HCT116 (cell line): ENCODE measurements at regions not wholly inside any gene's neighbourhood (a gene's known extent, or its start where the extent isn't known, plus 50 kb on each side); places are given as distances from the start of the nearest gene placed in this dataset.

Source experiments
- ATAC-seq: fragments of 200-7000 bp; cut with Tn5 transposase; 2 replicates; pipeline ENCODE4 v1.9.1; 2020; ENCODE audit warnings: mild to moderate bottlenecking, moderate library complexity
- BruUV-seq: library from RNA; stranded (reverse); fragments of 400-500 nt; replicated peaks from 2 replicates; lab custom pipeline; 2021; lab: Mats Ljungman, UMichigan
- CTCF ChIA-PET: fragments of 300-600 bp; sonication (Branson Sonifier 250); formaldehyde crosslinking; loops from one replicate; lab custom pipeline; 2021; ENCODE audit warnings: antibody characterized with exemption; lab: Charles Lee
- POLR2A ChIA-PET: fragments of 300-600, 350-600 bp; sonication (Branson Sonifier 250); formaldehyde crosslinking; loops from one replicate; lab custom pipeline; 2021; ENCODE audit warnings: antibody characterized with exemption; lab: Charles Lee
- RAD21 ChIA-PET, 2 experiments: fragments of 300-600 bp; sonication (Branson Sonifier 250); formaldehyde crosslinking; loops; one replicate each; lab custom pipeline; 2023; ENCODE audit warnings: low total read pairs in 2 of 2; ENCODE audit not compliant: uncharacterized antibody in 2 of 2, unreplicated experiment in 2 of 2, low non-redundant PET in 1 of 2; lab: Charles Lee
- DNase-seq: peaks from one replicate; pipeline ENCODE4 v3.0.0-alpha.2; 2010; ENCODE audit warnings: low read depth, low spot score
- H2AFZ ChIP-seq: fragments of 200-600 bp; shearing (Covaris generic), sonication (generic); 2 replicates; pipeline ENCODE4 v1.6.1; 2017; ENCODE audit warnings: low read depth, mixed run types, mixed read lengths, antibody characterized with exemption, low read length; ENCODE audit not compliant: poor library complexity, severe bottlenecking
- H3K27ac ChIP-seq: 2 replicates; pipeline ENCODE4 v1.5.1; 2012; ENCODE audit warnings: low read depth, low read length
- H3K27me3 ChIP-seq: fragments of 200-600 bp; sonication (generic); 2 replicates; pipeline ENCODE4 v1.6.1; 2016; ENCODE audit warnings: mixed run types, low read length, mixed read lengths; ENCODE audit not compliant: insufficient read depth
- H3K36me3 ChIP-seq, 2 experiments: fragments of 200-500 bp in 1 of 2; fragments of 200-600 bp in 1 of 2; sonication (Bioruptor generic) in 1 of 2; sonication (generic) in 1 of 2; 2 replicates each; pipeline versions ENCODE4 v1.5.1 to v1.6.1; 2014 to 2016; ENCODE audit warnings: low read length in 2 of 2, inconsistent platforms in 1 of 2, mixed read lengths in 1 of 2, mixed run types in 1 of 2; ENCODE audit not compliant: insufficient read depth in 2 of 2, control insufficient read depth in 1 of 2
- H3K4me1 ChIP-seq, 2 experiments: fragments of 200-600 bp in 1 of 2; sonication (generic) in 1 of 2; 2 replicates each; pipeline versions ENCODE4 v1.5.1 to v1.6.1; 2012 to 2017; ENCODE audit warnings: low read length in 2 of 2, inconsistent platforms in 1 of 2, mild to moderate bottlenecking in 1 of 2, mixed read lengths in 1 of 2, mixed run types in 1 of 2, moderate library complexity in 1 of 2; ENCODE audit not compliant: insufficient read depth in 2 of 2, control insufficient read depth in 1 of 2
- H3K4me2 ChIP-seq: fragments of 200-600 bp; sonication (generic); 2 replicates; pipeline ENCODE4 v1.6.1; 2017; ENCODE audit warnings: mixed run types, low read length, mixed read lengths
- H3K4me3 ChIP-seq, 2 experiments: fragments of 200-600 bp in 1 of 2; sonication (generic) in 1 of 2; replicated peaks in 1 of 2; 2 replicates each; pipeline ENCODE4 v1.5.1; 2011 to 2016; ENCODE audit warnings: low read length in 2 of 2, control low read depth in 1 of 2, low read depth in 1 of 2, mild to moderate bottlenecking in 1 of 2, mixed read lengths in 1 of 2, mixed run types in 1 of 2
- H3K79me2 ChIP-seq: fragments of 200-600 bp; sonication (generic); 2 replicates; pipeline ENCODE4 v1.6.1; 2017; ENCODE audit warnings: mild to moderate bottlenecking, mixed run types, low read length, moderate library complexity, mixed read lengths; ENCODE audit not compliant: insufficient read depth
- H3K9ac ChIP-seq: fragments of 200-600 bp; sonication (generic); 2 replicates; pipeline ENCODE4 v1.6.1; 2016; ENCODE audit warnings: low read length, mixed read lengths
- H3K9me2 ChIP-seq: fragments of 200-600 bp; sonication (generic), shearing (Covaris generic); 2 replicates; pipeline ENCODE4 v1.6.1; 2017; ENCODE audit warnings: mixed run types, mild to moderate bottlenecking, moderate library complexity; ENCODE audit not compliant: insufficient read depth
- H3K9me3 ChIP-seq, 2 experiments: fragments of 200-500 bp in 1 of 2; fragments of 200-600 bp in 1 of 2; sonication (Bioruptor generic) in 1 of 2; sonication (generic) in 1 of 2; 2 replicates each; pipeline ENCODE4 v1.6.1; 2014 to 2017; ENCODE audit warnings: low read length in 2 of 2, mixed read lengths in 2 of 2, inconsistent platforms in 1 of 2, low read depth in 1 of 2, mild to moderate bottlenecking in 1 of 2, mixed run types in 1 of 2, moderate library complexity in 1 of 2; ENCODE audit not compliant: control insufficient read depth in 1 of 2, insufficient read depth in 1 of 2
- H4K20me1 ChIP-seq: fragments of 200-600 bp; sonication (generic), shearing (Covaris generic); 2 replicates; pipeline ENCODE4 v1.6.1; 2017; ENCODE audit warnings: mixed run types, mild to moderate bottlenecking, moderate library complexity; ENCODE audit not compliant: insufficient read depth
- CBX3 ChIP-seq: IDR thresholded peaks from 2 replicates; pipeline ENCODE4 v1.6.1; 2012; ENCODE audit warnings: low read depth
- CEBPB ChIP-seq: IDR thresholded peaks from 2 replicates; pipeline ENCODE4 v1.6.1; 2012; ENCODE audit warnings: low read depth
- CTCF ChIP-seq, 3 experiments: fragments of 200-600 bp in 1 of 3; sonication (generic) in 1 of 3; IDR thresholded peaks in 2 of 3; conservative IDR thresholded peaks in 1 of 3; 2 replicates each; pipeline ENCODE4 v1.5.1; 2012 to 2017; ENCODE audit warnings: low read depth in 2 of 3, low read length in 2 of 3, antibody characterized with exemption in 1 of 3, borderline replicate concordance in 1 of 3, control low read depth in 1 of 3, mild to moderate bottlenecking in 1 of 3, mixed read lengths in 1 of 3, mixed run types in 1 of 3, moderate library complexity in 1 of 3; ENCODE audit not compliant: insufficient read depth in 1 of 3
- EGR1 ChIP-seq: IDR thresholded peaks from 2 replicates; pipeline ENCODE4 v1.6.1; 2012; ENCODE audit warnings: low read depth
- ELF1 ChIP-seq: IDR thresholded peaks from 2 replicates; pipeline ENCODE4 v1.6.1; 2012; ENCODE audit warnings: low read depth, borderline replicate concordance
- EZH2phosphoT487 ChIP-seq: fragments of 200-600 bp; IDR thresholded peaks from 2 replicates; pipeline ENCODE4 v1.6.1; 2018; ENCODE audit warnings: antibody characterized with exemption, borderline replicate concordance
- JUND ChIP-seq: IDR thresholded peaks from 2 replicates; pipeline ENCODE4 v1.6.1; 2012
- POLR2AphosphoS5 ChIP-seq: IDR thresholded peaks from 2 replicates; pipeline ENCODE4 v1.6.1; 2011; ENCODE audit warnings: mild to moderate bottlenecking, low read depth, low read length, moderate library complexity
- RAD21 ChIP-seq: IDR thresholded peaks from 2 replicates; pipeline ENCODE4 v1.6.1; 2012; ENCODE audit warnings: low read depth, mild to moderate bottlenecking
- REST ChIP-seq: IDR thresholded peaks from 2 replicates; pipeline ENCODE4 v1.6.1; 2012; ENCODE audit warnings: low read depth
- SIN3A ChIP-seq: IDR thresholded peaks from 2 replicates; pipeline ENCODE4 v1.6.1; 2012; ENCODE audit warnings: low read depth
- SP1 ChIP-seq: IDR thresholded peaks from 2 replicates; pipeline ENCODE4 v1.6.1; 2012; ENCODE audit warnings: low read depth
- SRF ChIP-seq: IDR thresholded peaks from 2 replicates; pipeline ENCODE4 v1.6.1; 2012; ENCODE audit warnings: low read depth
- TCF7L2 ChIP-seq: IDR thresholded peaks from 2 replicates; pipeline ENCODE4 v1.7.0; 2011; ENCODE audit warnings: borderline replicate concordance, inconsistent platforms; ENCODE audit not compliant: insufficient read depth, insufficient read length; ENCODE audit errors: extremely low read depth
- YY1 ChIP-seq: IDR thresholded peaks from 2 replicates; pipeline ENCODE4 v1.6.1; 2011; ENCODE audit warnings: low read length, low read depth, moderate library complexity, mild to moderate bottlenecking; ENCODE audit not compliant: insufficient replicate concordance; ENCODE audit errors: extremely low read depth
- ZBTB33 ChIP-seq: IDR thresholded peaks from 2 replicates; pipeline ENCODE4 v1.6.1; 2011; ENCODE audit warnings: mild to moderate bottlenecking, low read length, moderate library complexity; ENCODE audit not compliant: insufficient replicate concordance; ENCODE audit errors: extremely low read depth
- ZFX ChIP-seq: fragments of 450-650 bp; IDR thresholded peaks from 2 replicates; pipeline ENCODE4 v1.6.1; 2017
- intact Hi-C: fragments of 100-400 bp; cut with micrococcal nuclease; formaldehyde crosslinking; loops from 2 replicates; pipeline ENCODE4 v1.10.0; 2022
- TF ChIP-seq, protein P1 (sequence below): IDR thresholded peaks from 2 replicates; pipeline ENCODE4 v1.6.1; 2012

DNA sequence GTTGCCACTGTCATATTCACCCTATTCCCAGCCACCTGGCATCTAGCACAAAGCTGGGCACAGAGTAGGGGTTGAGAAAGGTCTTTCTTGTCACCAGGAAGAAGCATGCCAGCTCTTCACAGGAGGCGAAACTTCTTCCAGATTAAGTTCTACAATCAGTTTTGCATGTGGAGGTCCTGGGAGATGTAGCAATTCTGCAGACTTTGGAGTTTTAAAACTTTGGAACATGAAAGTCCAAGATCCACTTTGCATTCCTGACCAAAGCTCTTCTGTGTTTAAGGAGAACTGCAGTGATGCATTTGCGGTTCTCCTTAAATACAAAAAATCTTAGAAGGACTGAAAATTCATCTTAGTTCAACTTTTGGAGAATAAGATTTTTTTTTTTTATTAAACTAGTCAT, 258.5 kb upstream of the USP24 start (continued):
- TF ChIP-seq REST (no peak), EZH2phosphoT487 (no peak)
- TF ChIP-seq, all 23 proteins: peak for 0

- Histone ChIP-seq H3K9me3 (no peaks in the 10 kb centered on the region), H3K27ac (no peak overlapping the region), H3K79me2 (no peaks in the 10 kb centered on the region), H3K9me2 (no peaks in the 10 kb centered on the region), H3K4me2 (peak overlapping the region; percentile 47), H3K27me3 (no peaks in the 10 kb centered on the region), H3K36me3 (no peaks in the 10 kb centered on the region), H3K4me3 (no peak overlapping the region), H3K4me1 (peaks cover 13 to 31% of the 10 kb centered on the region in 2 experiments; a peak in 3 of 4 replicates), H2AFZ (peak overlapping the region; percentile 86), H4K20me1 (no peaks in the 10 kb centered on the region), H3K9ac (no peak overlapping the region)
- peak; percentile 63 for DNase-seq
- ChIA-PET RAD21 (no interaction called here), CTCF (interaction anchor here (0.9 to 1.8 kb wide), 3 partner anchors 10 to 97 kb away, joined by 4 to 10 read pairs (median 5); no protein-coding TSS in a partner anchor), POLR2A (interaction anchor here (1.0 kb wide), 1 partner anchor 44 kb away, joined by 3 read pairs; no protein-coding TSS in a partner anchor)
- intact Hi-C loops, result loop anchor here (2.0 to 10.0 kb wide), 2 partner anchors 44 to 422 kb away; no protein-coding TSS in a partner anchor
- BruUV-seq, result no TSS peak
- peak; percentile 80 for ATAC-seq
- peak; percentile 66; the same call in 1 of the 2 replicates for TF ChIP-seq CBX3
- no peak for TF ChIP-seq YY1
- TF ChIP-seq, protein P1, sequence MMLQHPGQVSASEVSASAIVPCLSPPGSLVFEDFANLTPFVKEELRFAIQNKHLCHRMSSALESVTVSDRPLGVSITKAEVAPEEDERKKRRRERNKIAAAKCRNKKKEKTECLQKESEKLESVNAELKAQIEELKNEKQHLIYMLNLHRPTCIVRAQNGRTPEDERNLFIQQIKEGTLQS, result no peak; the same call in 1 of the 2 replicates
- TF ChIP-seq EZH2phosphoT487, result no peak
- no peak for TF ChIP-seq EGR1
- peak; percentile 29; the same call in 1 of the 2 replicates for TF ChIP-seq POLR2AphosphoS5
- TF ChIP-seq CTCF (IDR thresholded peaks at IDR 0.05 in 2 of 3, conservative IDR thresholded peaks at IDR 0.05 in 1 of 3; ENCODE audit: borderline replicate concordance in 1 of 3, insufficient read depth in 1 of 3, low read depth in 2 of 3, low read length in 2 of 3), result no peak
- TF ChIP-seq TCF7L2, result peak; percentile 95
- no peak for TF ChIP-seq ZFX
- TF ChIP-seq SIN3A, result peak; percentile 32; the same call in 1 of the 2 replicates
- peak; percentile 84 for TF ChIP-seq SP1
- peak; percentile 26 for TF ChIP-seq ZBTB33
- TF ChIP-seq RAD21, result no peak
- TF ChIP-seq CEBPB, result peak; percentile 54
- peak; percentile 52 for TF ChIP-seq SRF
- TF ChIP-seq JUND, result peak; percentile 90
- TF ChIP-seq ELF1, result no peak
Measured at GRCh38 chr1:55472784-55473183, 257.6 kb upstream of the USP24 start.
